ENCODE measurements at regions not wholly inside any gene's neighbourhood (a gene's known extent, or its start where the extent isn't known, plus 50 kb on each side); places are given as distances from the start of the nearest gene placed in this dataset.

GRCh38 chr20:23228912-23229311, 121.7 kb upstream of the NXT1 start:
- H3K4me3 ChIP-seq (replicated peaks; ENCODE audit: low read depth, low read length), result no peak overlapping the region
- no peak for TF ChIP-seq CTCF (IDR thresholded peaks at IDR 0.05; ENCODE audit: low read length, missing control alignments)
- DNase-seq (ENCODE audit: low read depth), result peak; percentile 86

- no peak overlapping the region for H3K4me3 ChIP-seq (replicated peaks; ENCODE audit: low read depth, low read length)
- no peak for TF ChIP-seq CTCF (IDR thresholded peaks at IDR 0.05; ENCODE audit: low read length, missing control alignments)
- DNase-seq (ENCODE audit: low read depth), result peak; percentile 46
These were observed 122.6 kb upstream of the NXT1 start for GRCh38 chr20:23227976-23228375.

- TF ChIP-seq CTCF (IDR thresholded peaks at IDR 0.05; ENCODE audit: low read length, missing control alignments), result no peak
- H3K4me3 ChIP-seq (replicated peaks; ENCODE audit: low read depth, low read length), result no peak overlapping the region
- no peak for DNase-seq (ENCODE audit: low read depth)
These were observed 123.3 kb upstream of the NXT1 start for GRCh38 chr20:23227274-23227673.

- no peak for DNase-seq (ENCODE audit: low read depth)
- no peak overlapping the region for H3K4me3 ChIP-seq (replicated peaks; ENCODE audit: low read depth, low read length)
- TF ChIP-seq CTCF (IDR thresholded peaks at IDR 0.05; ENCODE audit: low read length, missing control alignments), result no peak
These were observed 123.9 kb upstream of the NXT1 start for GRCh38 chr20:23226612-23227265.

GRCh38 chr20:23225407-23226060, 125.1 kb upstream of the NXT1 start:
- H3K4me3 ChIP-seq (replicated peaks; ENCODE audit: low read depth, low read length), result no peak overlapping the region
- peak; percentile 97 for DNase-seq (ENCODE audit: low read depth)
- no peak for TF ChIP-seq CTCF (IDR thresholded peaks at IDR 0.05; ENCODE audit: low read length, missing control alignments)

GRCh38 chr20:23224806-23225205, 125.8 kb upstream of the NXT1 start:
- no peak for DNase-seq (ENCODE audit: low read depth)
- TF ChIP-seq CTCF (IDR thresholded peaks at IDR 0.05; ENCODE audit: low read length, missing control alignments), result peak; percentile 13
- no peak overlapping the region for H3K4me3 ChIP-seq (replicated peaks; ENCODE audit: low read depth, low read length)

Measured in fibroblast of pulmonary artery (primary cell).